OCI-LY3 (cell line): ENCODE measurements at regions not wholly inside any gene's neighbourhood (a gene's known extent, or its start where the extent isn't known, plus 50 kb on each side); places are given as distances from the start of the nearest gene placed in this dataset.

Experiments used
- CTCF ChIP-seq: fragments of 200-600, 300-600 bp; sonication (generic); IDR thresholded peaks from 2 replicates; pipeline ENCODE4 v1.5.1; 2014; ENCODE audit warnings: antibody characterized with exemption, low read length, low read depth
- EZH2phosphoT487 ChIP-seq: fragments of 200-600 bp; shearing (Covaris generic); IDR thresholded peaks from 2 replicates; pipeline ENCODE4 v1.6.1; 2018; ENCODE audit warnings: antibody characterized with exemption, mixed run types, low read depth

GRCh38 chr13:54852831-54853230 is 1824.2 kb downstream of the OLFM4 start:
- TF ChIP-seq CTCF = no peak
- no peak for TF ChIP-seq EZH2phosphoT487
